Stimulated activated CD8-positive, alpha-beta memory T cell treated with anti-CD3 and anti-CD28 coated beads, Interleukin-15, amount 100 ng/mL, for 1 hour (primary cell): ENCODE measurements at regions not wholly inside any gene's neighbourhood (a gene's known extent, or its start where the extent isn't known, plus 50 kb on each side); places are given as distances from the start of the nearest gene placed in this dataset.
"Not testable (repeated sequence)": the region's sequence is repeated elsewhere in the genome, so short reads cannot be mapped to it uniquely, and the experiment has no call there.

ENCODE experiments used
- DNase-seq: peaks from one replicate; pipeline ENCODE4 v3.0.0-alpha.2; 2020; ENCODE audit warnings: low read depth

DNA sequence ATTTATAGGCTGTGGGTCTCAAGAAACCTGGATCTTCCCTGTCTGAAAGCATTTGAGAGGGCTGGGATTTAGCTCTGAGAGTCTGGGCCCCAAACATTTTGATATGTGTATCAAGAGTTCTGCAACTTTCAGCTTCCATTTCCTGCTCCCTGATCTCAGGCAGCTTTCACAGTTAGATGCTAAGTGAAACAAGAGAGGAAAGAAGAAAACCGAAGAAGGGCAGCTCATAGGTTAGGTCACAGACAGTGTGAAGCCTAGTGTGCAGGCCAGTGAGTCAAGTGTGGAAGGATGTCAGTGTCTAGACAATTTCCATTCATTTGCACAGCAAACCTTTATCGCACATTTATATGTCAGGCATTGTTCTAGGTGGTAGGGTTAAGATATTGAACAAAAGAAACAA is 173.6 kb upstream of the PROK2 start:
- no peak for DNase-seq

DNA sequence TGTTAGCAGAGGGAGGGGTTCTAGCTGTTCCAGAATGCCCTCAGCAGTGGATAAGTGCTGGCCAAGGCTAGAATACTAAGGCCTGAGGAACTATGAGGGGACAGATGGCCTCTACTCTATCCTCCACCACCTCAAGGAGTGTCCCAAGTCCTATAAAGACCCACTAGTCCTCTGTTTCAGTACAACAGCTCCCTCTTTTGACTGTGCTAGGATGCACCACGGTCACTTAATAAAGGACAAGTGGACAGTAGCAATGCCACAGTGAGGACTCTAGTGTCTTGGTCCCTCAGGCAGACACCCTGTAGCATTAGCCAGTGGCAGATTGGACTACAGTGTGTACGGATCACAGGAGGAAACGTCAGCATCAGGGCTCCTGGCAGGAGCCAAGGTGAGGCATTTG is 171.8 kb upstream of the PROK2 start:
- no peak for DNase-seq

DNA sequence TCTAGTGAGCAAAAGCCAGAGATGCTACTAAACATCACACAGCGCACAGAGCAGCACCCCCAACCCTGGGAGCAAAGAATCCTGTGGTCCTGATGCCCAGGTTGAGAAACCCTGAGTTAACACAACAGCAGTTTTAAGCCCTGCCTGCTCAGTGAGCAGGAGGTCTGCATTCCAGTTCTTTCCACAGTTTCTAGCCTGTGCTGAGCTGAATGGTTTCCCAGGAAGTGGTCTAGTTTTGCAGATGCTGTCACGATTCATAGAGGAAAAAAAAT is 171.1 kb upstream of the PROK2 start:
- DNase-seq: no peak

DNA sequence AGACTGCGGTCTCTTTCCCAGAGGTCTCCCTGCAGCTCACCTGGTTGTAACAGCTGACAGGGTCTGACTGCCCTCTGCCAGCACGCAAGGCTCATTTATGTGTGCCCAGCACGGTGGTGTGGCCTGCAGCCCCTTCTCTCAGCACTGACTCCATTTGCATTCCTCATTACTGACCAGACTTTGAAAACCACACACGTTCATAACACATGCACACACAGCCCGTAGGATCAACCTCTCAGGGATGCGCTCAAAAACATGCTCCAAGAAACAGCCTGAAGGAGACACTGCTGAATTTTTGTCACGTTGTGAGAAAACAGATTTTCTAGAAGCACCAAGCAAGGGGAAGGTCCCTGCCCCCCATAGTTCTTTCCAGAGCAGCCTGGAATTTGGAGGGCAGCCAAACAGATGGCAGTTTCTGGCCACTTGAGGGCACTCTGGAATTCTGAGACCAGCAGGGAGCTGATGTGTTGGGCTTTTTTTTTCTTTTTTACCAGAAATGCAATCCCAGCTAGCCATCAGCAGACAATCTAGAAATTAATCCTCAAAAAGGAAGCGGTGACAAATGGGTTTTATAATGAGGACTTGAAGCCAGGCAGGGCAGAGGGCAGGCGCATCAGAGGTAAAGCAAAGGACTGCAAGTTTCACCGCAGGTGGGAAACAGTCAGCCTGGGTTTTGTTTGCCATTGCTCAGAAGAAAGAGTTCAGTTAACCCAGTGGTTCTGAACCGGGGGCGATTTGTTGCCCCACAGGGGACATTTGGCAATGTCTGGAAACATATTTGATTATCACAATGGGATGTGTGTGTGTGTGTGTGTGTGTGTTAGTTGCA is 170.5 kb upstream of the PROK2 start:
- no peak for DNase-seq

DNA sequence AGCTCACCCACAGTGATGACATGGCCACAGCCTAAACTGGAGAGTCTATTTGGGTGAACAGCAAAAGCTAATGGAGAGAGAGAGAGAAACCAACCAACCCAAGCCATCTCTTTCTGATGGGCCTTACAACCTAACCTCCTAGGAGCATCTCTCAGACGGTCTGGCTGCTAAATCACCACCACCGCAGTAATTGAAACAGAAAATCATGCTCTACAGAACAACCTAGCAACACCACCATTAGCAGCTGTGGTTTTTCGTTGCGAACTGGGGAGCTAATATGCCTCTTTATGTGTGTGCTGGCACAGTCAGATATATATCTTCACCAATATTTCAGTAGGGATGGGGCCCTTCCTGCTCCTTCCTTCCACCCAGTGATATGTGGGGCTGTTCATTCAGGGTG is 166.9 kb upstream of the PROK2 start:
- DNase-seq: no peak

DNA sequence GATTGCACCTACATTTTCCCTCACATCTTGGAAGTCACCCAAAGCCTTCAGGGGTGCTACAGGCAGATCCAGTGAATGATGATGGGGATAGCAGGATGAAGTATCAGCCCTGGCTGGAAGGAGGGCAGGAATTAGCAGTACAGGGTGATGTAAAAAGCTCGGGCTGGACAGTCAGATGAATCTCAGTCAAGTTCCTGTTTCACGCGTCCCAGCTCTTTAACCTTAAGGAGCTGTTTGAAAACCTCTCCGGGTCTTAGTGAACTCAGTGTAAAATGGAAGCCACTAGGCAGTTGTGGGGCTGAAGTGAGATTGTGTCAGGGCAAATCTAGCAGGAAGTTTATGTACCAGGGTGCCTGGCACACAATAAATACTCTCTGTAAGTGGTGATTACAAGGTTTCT is 166.4 kb upstream of the PROK2 start:
- no peak for DNase-seq

DNA sequence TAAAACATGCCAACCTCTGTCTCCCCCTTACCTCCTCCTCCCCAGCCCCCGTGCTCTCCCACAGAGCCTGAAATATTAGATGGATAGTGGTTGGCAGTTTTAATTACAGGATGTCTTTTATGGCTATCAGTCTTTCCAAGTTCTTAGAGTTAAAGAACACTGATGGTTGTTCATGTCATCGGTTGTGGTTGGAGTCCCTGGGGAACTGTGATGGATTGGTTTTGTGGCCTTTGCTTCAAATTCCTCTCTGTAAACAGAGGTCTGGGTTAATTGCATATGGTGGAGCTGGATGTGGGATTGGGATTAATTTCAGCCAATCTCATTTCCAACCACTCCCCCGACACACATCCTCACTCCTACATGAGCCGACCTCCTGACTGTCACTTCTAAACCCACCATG is 164.5 kb upstream of the PROK2 start:
- DNase-seq: no peak

DNA sequence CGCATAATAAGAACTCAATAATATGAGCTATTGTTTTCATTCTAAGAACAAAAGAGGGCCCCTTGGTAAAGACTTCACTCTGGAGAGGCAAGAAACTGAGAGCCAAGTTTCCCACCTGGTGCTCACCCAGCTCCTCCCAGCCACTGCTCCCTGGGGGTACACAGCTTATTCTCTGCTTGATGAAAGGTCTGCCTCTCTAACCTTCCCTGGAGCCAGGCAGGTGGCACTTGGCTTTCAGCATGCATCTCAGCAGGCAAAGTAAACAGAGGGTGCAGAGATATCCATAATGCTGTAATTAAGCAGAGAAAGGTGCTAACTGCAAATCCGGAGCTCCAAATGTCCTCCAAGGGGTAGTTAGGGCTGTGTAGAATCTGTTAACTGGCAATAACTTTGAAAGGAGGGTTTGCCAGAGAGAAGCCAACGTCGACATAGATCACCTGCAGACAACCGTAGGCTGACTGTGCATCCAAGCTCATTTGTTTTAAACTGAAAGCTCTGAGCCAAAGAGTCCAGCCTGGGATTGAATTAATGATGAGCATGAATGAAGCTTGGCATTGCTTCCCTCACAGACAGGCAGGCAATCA is 159.6 kb upstream of the PROK2 start:
- no peak for DNase-seq

DNA sequence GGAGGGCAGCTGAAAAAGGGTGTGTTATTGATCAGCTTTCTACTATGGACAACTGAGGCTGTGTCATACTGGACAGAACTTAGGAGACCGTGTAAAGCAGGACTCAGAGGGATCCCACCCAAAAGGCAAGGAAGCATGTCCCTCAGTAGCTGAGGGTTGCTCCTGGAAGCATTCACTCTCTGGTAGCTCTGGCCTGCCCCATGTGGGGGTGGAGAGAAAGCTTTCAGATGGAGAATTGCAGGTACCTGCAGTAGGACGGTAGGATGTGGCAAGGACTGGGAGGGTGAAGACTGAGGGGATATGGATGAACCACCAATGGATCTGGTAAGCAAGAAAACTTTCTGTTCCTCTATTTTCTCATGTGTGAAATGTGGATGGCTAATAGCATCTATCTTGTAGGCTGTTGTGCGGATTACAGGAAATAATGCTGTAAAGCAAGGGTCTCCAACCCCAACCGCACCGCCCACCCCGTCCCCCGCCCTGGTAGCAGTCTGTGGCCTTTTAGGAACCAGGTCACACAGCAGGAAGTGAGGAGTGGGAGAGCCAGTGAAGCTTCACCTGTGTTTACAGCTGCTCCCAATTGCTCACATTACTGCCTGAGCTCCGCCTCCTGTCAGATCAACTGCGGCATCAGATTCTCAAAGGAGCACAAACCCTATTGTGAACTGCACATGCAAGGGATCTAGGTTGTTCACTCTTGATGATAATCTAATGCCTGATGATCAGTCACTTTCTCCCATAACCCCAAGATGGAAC is 157.7 kb upstream of the PROK2 start:
- DNase-seq: no peak

DNA sequence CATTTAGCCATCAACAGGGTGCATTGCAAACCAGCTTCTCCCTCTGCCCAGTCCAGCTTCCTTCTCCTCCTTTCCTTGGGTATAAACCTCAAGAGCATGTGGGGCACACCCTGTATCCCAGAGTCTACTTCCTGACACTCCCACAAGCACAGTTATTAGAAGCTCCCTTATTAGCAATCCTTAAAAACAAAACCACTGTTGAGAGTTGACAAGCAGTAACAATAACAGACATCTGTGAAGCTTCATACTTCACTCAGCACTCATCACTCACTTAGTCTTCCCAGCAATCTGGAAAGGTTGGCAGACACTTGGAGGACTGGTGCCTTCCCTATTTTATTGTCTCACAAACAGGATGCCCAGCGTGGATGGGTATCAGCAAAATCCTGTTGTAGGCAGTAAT is 155.5 kb upstream of the PROK2 start:
- DNase-seq: no peak

DNA sequence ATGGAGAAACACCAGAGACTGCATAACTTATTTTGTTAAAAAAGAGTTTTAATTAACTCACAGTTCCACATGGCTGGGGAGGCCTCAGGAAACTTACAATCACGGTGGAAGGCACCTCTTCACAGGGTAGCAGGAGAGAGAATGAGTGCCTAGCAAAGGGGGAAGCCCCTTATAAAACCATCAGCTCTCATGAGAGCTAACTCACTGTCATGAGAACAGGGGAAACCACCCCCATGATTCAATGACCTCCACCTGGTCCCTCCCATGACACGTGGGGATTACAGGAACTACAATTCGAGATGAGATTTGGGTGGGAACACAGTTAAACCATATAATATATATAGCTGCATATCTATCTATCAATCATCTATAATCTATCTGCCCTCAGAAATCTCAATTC is 153.1 kb upstream of the PROK2 start:
- DNase-seq: not testable (repeated sequence)

DNA sequence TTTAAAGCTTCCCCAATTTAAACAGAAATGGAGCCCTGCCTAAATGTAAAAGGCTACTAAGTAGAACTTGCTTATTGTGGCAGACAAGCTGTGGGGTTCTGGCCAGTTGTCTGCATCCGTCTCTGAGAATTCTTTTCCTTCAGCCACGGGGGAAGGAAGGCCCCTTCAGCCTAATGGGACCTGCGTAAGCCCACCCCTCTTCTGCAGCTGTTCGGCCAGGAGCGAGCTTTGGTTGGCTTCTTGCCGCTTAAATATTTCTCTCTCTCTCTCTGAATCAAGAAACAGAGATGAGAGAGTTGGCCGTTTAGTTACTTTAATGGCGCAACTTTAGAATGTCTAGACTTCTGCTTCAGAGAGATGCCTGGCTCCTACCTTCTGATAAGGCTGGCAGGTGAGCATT is 151.7 kb upstream of the PROK2 start:
- DNase-seq: no peak

DNA sequence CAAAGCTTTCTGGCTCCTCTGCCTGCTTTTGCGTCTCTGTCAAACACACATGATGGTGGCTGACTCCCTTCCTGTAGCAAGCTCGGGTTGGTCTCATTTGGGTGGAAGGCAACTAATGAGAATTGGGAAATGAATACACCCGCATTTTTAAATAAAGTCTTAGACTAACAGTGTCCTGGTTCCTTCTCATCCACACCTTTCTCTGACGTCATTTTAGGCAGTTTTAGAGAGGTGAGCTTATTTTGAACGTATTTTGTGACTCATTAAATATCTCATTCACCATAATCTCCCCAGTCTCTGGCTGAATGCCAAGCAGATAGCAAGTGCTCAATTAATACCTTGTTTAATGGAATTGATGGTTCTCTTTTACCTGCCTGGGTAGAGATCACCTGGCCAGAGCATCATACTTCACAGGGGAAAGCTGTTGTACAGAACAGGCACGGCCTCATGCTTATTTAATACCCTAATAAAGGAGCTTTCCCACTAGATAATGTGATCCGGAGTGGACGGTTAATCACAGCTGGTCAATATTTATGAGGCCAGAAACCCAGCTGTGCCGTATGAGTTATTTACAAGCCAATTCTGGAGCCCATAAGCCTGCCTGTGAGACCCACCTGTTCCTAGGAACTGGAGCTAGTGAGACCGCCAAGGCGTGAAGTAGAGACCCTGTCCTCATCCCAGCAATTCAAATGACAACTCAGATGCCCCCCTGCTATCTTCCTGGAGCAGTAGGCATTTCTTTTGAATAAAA is 149.7 kb upstream of the PROK2 start:
- DNase-seq: no peak

DNA sequence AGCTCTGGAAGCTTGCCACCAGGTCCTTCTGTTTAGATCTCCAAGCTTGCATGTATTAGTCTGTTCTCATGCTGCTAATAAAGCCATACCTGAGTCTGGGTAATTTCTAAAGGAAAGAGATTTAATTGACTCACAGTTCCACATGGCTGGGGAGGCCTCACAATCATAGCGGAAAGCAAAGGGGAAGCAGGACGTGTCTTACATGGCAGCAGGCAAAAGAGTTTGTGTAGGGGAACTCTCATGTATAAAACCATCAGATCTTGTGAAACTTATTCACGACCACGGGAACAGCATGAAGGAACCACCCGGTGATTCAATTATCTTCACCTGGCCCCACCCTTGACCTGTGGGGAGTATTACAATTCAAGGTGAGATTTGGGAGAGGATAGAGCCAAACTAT is 147.0 kb upstream of the PROK2 start:
- DNase-seq: no peak

DNA sequence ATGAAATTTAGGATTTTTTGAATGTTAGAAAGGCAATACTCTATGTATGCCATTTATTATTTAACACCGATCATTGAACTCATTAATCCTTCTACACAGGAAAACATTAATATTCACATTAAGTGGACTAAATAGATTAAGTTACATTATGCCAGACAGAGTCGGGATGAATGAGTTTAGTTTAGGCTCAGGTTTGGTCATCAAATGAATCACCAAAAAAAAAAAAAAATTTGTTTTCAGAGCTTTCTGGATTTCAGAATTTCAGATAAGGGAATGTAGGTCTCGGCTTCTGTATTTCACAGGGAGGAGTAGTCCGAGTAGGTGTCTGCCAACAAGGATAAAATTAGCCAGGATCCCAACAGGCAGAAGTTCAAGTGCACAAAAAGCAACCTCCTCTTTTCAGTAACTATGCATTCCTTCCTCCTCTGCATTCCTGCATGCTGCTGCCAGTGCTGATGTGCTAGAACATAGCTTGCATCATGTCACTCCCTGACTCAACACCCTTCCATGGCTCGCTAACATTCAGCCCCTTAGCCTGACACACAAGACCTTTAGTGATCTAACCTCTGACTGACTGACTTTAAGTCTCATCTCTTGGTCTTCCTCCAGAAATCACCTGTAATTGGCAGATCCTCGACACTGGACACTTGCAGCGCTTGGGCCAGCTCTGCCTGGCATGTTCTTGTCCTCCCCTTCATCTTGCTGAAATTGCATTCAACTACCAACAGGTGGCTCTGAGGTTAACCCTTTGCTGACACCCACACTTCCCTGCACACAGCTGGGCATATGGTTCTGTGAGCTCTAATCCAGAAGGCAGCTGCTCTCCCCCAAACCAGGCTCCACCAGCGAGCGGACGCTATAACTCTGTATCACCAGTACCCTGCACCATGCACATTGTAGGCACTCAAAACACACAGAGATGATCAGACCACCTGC is 145.4 kb upstream of the PROK2 start:
- DNase-seq: no peak

DNA sequence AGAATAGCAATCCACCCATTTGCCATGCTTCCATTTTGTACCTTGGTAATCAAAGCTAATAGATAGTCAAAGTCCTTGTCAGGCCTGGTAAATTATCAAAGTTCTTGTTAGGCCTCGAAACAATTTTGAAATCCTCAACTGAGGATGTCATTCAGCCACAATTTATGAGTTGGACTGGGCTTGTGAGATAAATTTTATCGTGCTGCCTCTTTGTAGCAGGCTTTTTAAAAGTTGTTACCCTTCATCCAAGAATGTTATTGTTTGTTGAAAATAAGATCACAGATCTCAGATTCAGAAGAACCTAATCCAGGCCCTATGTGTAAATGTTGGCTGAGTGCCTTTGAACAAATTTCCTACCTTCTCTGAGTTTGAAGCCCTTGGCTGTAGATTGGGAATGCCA is 143.3 kb upstream of the PROK2 start:
- no peak for DNase-seq

DNA sequence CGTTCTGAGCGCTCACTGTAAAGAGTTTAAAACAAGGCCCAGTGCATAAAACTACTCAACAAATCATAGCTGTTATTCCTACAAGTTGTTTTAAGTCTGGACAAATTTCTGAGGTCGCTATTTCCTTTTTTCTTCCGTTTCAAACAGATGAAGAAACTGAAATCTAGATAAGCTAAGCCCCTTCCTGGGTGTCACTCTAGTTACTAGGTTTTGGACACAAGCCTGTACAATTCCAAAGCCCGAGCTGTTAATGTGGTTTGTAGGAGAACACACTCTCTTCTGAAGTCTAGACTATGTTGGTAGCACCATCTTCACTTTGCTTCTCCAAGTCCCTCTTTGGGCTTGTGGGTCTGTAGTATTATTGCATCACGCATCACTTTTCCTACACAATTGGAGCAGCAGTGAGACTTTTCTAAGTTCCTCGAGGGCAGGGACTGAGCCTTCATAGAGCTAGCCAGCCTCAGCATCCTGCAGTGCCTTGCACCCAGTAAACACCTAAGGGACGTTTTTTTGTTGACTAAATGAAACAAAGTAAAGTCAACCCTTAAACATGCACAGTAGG is 142.6 kb upstream of the PROK2 start:
- no peak for DNase-seq

DNA sequence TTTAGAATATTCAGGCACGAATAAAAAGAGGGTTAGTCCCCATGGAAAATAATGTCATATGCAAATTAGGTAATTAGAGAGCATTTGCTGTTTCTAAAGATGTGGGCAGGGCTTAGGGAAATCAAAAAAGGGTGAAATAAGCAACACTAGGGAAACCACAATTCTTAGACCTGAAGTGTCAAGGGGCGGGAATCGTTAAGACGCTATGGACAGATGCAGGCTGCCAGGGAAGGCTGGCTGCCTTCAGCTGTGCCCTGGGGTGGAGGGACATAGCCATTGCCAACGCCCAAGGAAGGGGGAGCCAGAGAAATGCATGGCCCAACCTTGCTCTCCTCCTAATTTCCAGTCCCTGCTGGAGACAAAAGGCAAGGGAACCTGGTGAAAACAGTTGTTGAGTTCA is 141.7 kb upstream of the PROK2 start:
- no peak for DNase-seq

DNA sequence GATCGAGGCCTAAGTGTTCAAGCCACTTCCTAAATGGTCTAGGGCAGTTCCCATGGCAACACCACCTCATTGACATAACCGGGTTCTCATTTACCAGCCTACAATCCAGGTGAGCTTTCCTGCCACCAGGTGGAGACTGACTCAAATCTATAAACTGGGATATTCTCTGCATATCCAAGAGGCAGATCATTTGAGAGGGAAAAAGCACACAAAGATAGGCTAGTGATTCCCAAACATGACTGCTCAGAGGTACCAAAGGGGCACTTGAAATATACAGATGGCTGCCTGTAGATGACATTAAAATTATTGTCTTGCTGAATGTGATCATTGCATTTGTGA is 141.3 kb upstream of the PROK2 start:
- no peak for DNase-seq

DNA sequence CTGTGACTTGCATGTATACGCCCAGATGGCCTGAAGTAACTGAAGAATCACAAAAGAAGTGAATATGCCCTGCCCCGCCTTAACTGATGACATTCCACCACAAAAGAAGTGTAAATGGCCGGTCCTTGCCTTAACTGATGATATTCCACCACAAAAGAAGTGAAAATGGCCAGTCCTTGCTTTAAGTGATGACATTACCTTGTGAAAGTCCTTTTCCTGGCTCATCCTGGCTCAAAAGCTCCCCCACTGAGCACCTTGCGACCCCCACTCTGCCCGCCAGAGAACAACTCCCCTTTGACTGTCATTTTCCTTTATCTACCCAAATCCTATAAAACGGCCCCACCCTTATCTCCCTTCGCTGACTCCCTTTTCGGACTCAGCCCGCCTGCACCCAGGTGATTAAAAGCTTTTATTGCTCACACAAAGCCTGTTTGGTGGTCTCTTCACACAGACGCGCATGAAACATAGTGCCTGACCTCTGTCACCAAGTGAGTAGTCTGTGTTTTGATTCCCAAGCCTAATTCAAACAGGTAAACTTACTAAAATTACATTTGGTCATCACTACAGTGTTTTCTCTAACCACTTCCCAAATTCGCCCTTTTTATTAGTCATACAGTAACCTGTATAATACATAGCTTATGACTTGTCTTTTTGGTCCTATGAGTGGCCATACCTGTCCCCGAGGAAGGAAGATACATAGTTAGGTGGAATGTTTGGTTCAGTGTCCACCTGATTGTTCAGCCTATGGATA is 140.7 kb upstream of the PROK2 start:
- not testable (repeated sequence) for DNase-seq

DNA sequence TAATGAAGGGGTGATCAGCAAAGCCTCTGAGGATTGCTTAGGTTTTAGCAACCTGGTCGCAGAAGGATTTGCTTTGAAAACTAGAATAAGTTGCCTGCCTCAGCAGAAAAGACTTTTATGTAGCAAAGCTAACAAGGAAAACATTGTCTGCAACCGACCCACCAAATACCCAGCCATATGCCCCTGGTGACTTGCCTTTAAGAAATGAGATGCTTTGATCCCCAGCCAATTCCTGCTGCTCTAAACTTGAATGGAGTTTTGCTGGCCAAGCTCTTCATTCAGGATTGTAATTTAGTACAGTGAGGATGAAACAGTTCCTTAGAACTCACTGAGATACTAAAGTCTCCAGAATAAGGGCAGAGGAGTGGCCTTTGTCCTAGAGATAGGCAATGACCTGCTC is 139.8 kb upstream of the PROK2 start:
- no peak for DNase-seq
